ENCODE measurements at regions not wholly inside any gene's neighbourhood (a gene's known extent, or its start where the extent isn't known, plus 50 kb on each side); places are given as distances from the start of the nearest gene placed in this dataset.

GRCh38 chrX:110852180-110852579 is 56.6 kb upstream of the CHRDL1 start:
- no peak for DNase-seq (ENCODE audit: low read depth)

- no peak for DNase-seq (ENCODE audit: low read depth)
These were observed 56.2 kb upstream of the CHRDL1 start for GRCh38 chrX:110851780-110852179.

GRCh38 chrX:110847334-110847733 is 51.7 kb upstream of the CHRDL1 start:
- peak; percentile 49 for DNase-seq (ENCODE audit: low read depth)

- DNase-seq (ENCODE audit: low read depth) = no peak
These were observed 50.5 kb upstream of the CHRDL1 start for GRCh38 chrX:110846071-110846470.
